Naive B cell (primary cell): ENCODE measurements at regions not wholly inside any gene's neighbourhood (a gene's known extent, or its start where the extent isn't known, plus 50 kb on each side); places are given as distances from the start of the nearest gene placed in this dataset.
"Not testable (repeated sequence)": the region's sequence is repeated elsewhere in the genome, so short reads cannot be mapped to it uniquely, and the experiment has no call there.

Experiments used
- ATAC-seq, 2 donors: fragments of 150-1000 bp; cut with Tn5 transposase; 2 replicates each; pipeline ENCODE4 v1.10.0; 2021; ENCODE audit warnings: low read depth in 2 of 2, mild to moderate bottlenecking in 2 of 2, moderate library complexity in 2 of 2
- DNase-seq: peaks from one replicate; pipeline ENCODE4 v3.0.0; 2022
- H3K27ac Mint-ChIP-seq, 6 donors: one replicate each; pipeline ENCODE4 v1.8.0; 2020 to 2022; ENCODE audit warnings: mild to moderate bottlenecking in 6 of 6, mixed read lengths in 6 of 6, moderate library complexity in 5 of 6, inconsistent platforms in 2 of 6
- H3K27me3 Mint-ChIP-seq, 3 donors: one replicate each; pipeline ENCODE4 v1.8.0; 2021 to 2022; ENCODE audit warnings: mixed read lengths in 3 of 3, mild to moderate bottlenecking in 1 of 3
- H3K36me3 Mint-ChIP-seq, 2 donors: one replicate each; pipeline ENCODE4 v1.8.0; 2020 to 2022; ENCODE audit warnings: mixed read lengths in 2 of 2, inconsistent platforms in 1 of 2, mild to moderate bottlenecking in 1 of 2
- H3K4me1 Mint-ChIP-seq, 3 donors: one replicate each; pipeline ENCODE4 v1.8.0; 2020 to 2022; ENCODE audit warnings: mixed read lengths in 3 of 3, inconsistent platforms in 1 of 3, mild to moderate bottlenecking in 1 of 3, moderate library complexity in 1 of 3
- H3K4me3 Mint-ChIP-seq, 8 donors: one replicate each; pipeline ENCODE4 v1.8.0; 2020 to 2022; ENCODE audit warnings: mild to moderate bottlenecking in 8 of 8, mixed read lengths in 8 of 8, moderate library complexity in 8 of 8, inconsistent platforms in 2 of 8
- H3K9me3 Mint-ChIP-seq, 7 donors: one replicate each; pipeline ENCODE4 v1.8.0; 2020 to 2022; ENCODE audit warnings: mixed read lengths in 7 of 7, mild to moderate bottlenecking in 5 of 7, inconsistent platforms in 2 of 7, moderate library complexity in 1 of 7

DNA sequence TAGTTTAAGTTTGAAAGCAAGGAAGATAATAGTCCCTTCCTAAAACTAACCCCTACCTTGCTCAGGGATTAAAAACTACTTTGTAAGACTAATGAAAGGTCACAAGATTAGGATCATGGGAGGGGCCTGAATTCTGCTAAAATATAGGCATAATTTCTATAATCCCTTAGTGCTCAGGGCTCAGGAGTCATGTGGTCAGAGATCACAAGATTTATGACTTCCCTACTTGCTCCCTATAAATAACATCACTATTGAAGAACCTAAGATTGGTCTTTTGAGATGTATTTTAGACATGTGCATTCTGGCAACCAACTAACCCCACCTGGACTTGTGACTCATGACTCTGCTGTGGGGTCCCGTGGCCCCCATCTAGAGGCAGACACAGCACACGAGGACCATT is 81.1 kb downstream of the STMND1 start:
- Mint-ChIP-seq H3K27me3 (peaks cover 0 to 11% (median 10%) of the 10 kb centered on the region in 3 donors), H3K36me3 (no peaks in the 10 kb centered on the region)

DNA sequence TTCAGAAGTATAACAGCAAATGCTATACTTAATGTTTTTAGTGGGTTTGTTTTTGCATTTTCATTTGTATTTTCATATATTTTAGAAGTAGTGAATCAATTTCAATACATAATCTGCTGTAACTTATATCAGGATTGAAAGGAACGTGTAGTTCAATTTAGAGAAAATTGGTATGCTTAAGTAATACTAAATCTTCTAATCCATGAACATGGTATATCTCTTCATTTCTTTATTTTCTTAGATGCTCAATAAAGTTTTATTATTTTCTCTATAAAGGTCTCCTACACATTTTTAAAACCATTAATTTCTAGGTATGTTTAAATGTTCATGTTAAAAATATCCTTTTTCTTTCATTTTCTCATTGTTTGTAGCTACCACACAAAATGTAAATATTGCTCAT is 85.1 kb downstream of the STMND1 start:
- H3K27ac Mint-ChIP-seq: no peak overlapping the region
- DNase-seq: no peak
- H3K36me3 Mint-ChIP-seq: no peaks in the 10 kb centered on the region
- H3K4me1 Mint-ChIP-seq: no peaks in the 10 kb centered on the region
- peaks cover 10 to 13% (median 11%) of the 10 kb centered on the region in 3 donors for H3K27me3 Mint-ChIP-seq
- no peak overlapping the region for H3K4me3 Mint-ChIP-seq
- peaks cover 0 to 10% (median 5%) of the 10 kb centered on the region in 7 donors for H3K9me3 Mint-ChIP-seq
- no peak for ATAC-seq

More for the DNA sequence above, 81.1 kb downstream of the STMND1 start:
- ATAC-seq (no peak), DNase-seq (no peak)
- H3K9me3 Mint-ChIP-seq: peaks cover 0 to 8% (median 2%) of the 10 kb centered on the region in 7 donors
- peaks cover 0 to 4% (median 0%) of the 10 kb centered on the region in 3 donors for H3K4me1 Mint-ChIP-seq
- no peak overlapping the region for H3K4me3 Mint-ChIP-seq
- no peak overlapping the region for H3K27ac Mint-ChIP-seq

DNA sequence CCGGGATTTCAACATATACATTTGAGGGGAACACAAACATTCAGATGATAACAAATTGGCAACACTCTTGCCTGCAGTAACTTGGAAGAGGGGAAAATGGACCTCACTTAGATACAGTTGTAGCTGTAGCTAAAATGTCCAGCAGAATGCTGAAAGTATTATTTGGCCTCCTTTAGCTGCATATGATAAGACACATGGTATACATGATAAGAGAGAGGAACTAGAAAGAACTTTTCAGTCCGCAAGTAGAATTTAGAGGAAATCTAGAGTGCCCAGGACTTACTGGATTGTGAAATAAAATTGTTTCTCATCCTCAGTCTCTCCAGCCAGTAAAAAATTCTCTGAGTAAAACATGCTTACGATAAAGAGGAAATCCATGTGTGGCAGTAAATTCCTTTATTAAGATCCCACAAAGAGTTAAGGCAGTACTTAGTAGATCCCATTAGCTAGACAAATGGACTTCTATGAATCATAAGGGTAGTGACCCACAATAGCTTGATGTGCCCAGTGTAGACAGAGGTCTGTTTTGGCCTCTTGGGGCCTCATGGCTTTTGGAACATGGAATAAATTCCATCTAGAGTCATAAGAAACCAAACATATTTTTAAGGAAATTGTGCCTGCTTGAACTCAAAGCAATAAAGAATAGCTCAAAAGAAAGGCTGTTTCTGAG is 87.9 kb upstream of the RBM24 start:
- H3K27ac Mint-ChIP-seq: no peak overlapping the region
- no peak overlapping the region for H3K4me3 Mint-ChIP-seq
- ATAC-seq: no peak
- no peak for DNase-seq
- H3K9me3 Mint-ChIP-seq: peaks cover 0 to 7% (median 4%) of the 10 kb centered on the region in 7 donors
- H3K4me1 Mint-ChIP-seq: no peaks in the 10 kb centered on the region
- H3K36me3 Mint-ChIP-seq: no peaks in the 10 kb centered on the region
- H3K27me3 Mint-ChIP-seq: peaks cover 0 to 13% (median 0%) of the 10 kb centered on the region in 3 donors

DNA sequence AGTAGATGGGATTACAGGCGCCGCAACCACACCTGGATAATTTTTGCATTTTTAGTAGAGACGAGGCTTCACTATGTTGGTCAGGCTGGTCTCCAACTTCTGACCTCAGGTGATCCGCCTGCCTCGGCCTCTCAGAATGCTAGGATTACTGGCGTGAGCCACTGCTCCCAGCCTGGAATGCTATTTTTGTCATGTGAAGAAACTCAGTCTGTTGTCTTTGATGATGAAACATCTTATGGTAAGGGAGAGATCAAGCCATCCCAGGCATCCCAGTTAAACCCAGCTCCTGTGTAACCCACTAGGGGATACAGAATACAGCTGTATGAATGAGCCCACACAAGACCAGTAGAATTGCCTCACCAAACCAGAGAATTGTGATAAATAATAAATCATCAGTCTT is 83.6 kb upstream of the RBM24 start:
- no peak for ATAC-seq
- DNase-seq: no peak
- peaks cover 0 to 8% (median 0%) of the 10 kb centered on the region in 7 donors for H3K9me3 Mint-ChIP-seq
- no peak overlapping the region for H3K4me3 Mint-ChIP-seq
- H3K27me3 Mint-ChIP-seq: peaks cover 0 to 5% (median 3%) of the 10 kb centered on the region in 3 donors
- H3K4me1 Mint-ChIP-seq: no peaks in the 10 kb centered on the region
- H3K27ac Mint-ChIP-seq: no peak overlapping the region
- H3K36me3 Mint-ChIP-seq: no peaks in the 10 kb centered on the region

DNA sequence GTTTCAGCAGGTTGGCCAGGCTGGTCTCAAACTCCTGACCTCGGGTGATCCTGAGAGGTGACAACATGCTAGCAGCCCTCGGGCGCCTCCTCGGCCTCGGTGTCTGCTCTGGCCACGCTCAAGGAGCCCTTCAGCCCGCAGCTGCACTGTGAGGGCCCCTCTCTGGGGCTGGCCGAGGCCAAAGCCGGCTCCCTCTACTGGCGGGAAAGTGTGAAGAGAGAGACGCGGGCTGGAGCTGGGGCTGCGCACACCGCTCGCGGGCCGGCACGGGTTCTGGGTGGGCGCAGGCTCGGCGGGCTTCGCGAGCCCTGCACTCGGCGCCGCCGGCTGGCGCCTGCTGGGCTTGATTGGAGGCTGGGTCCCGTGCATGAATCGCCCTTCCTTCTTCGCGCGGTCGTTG is 80.8 kb upstream of the RBM24 start:
- ATAC-seq: no peak
- Mint-ChIP-seq H3K4me3 (no peak overlapping the region), H3K27me3 (peaks cover 0 to 7% (median 5%) of the 10 kb centered on the region in 3 donors), H3K36me3 (peaks cover 0 to 4% of the 10 kb centered on the region in 2 donors), H3K4me1 (no peaks in the 10 kb centered on the region), H3K27ac (no peak overlapping the region), H3K9me3 (peaks cover 0 to 14% (median 3%) of the 10 kb centered on the region in 7 donors)
- no peak for DNase-seq

DNA sequence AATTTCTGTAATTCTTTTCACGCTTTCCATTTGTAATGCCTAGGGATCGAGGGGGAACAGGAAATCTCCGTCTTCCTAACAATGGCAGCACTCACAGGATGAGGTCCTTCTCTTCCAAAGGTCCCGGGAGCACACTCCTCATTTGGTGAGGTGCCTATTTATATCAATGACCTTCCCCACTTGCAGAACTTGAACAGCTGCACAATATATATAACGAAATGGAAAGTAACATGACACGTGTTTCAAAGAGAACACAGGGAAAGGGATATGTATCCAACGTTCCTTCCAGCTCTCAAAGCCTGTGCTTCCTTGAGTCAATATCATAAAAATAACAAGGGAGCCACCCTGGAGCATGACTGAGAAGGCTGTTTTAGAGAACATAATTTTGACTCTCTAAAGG is 78.6 kb upstream of the RBM24 start:
- peaks cover 0 to 7% (median 5%) of the 10 kb centered on the region in 3 donors for H3K27me3 Mint-ChIP-seq
- no peak overlapping the region for H3K4me3 Mint-ChIP-seq
- H3K36me3 Mint-ChIP-seq: peaks cover 0 to 4% of the 10 kb centered on the region in 2 donors
- peak overlapping the region in 1 of 6 donors; percentile 78 for H3K27ac Mint-ChIP-seq
- H3K9me3 Mint-ChIP-seq: peaks cover 0 to 28% (median 4%) of the 10 kb centered on the region in 7 donors
- H3K4me1 Mint-ChIP-seq: no peaks in the 10 kb centered on the region
- ATAC-seq (no peak), DNase-seq (no peak)

DNA sequence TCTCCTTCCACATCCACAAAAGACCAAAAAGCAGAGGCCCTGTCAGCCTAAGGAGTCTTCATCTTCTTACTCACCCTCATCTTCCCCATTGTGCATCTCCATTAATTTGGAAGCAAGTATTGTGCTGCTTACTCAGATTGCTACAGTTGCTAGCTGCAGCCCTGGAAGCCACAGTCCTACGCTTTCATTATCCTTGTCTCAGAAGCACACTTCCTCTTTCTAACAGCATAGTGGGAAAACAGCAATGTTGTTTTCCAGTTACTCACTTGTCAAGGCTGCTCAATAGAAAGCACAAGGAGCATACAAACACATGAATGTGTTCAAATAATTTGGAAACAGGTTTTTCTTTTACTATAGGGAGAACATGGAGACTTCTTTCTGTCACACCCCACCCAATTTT is 76.6 kb upstream of the RBM24 start:
- H3K36me3 Mint-ChIP-seq: peaks cover 0 to 4% of the 10 kb centered on the region in 2 donors
- DNase-seq (no peak), ATAC-seq (no peak)
- no peak overlapping the region for H3K4me3 Mint-ChIP-seq
- H3K4me1 Mint-ChIP-seq: no peaks in the 10 kb centered on the region
- H3K27me3 Mint-ChIP-seq: peaks cover 0 to 7% (median 5%) of the 10 kb centered on the region in 3 donors
- H3K27ac Mint-ChIP-seq: no peak overlapping the region
- peaks cover 0 to 28% (median 4%) of the 10 kb centered on the region in 7 donors for H3K9me3 Mint-ChIP-seq

DNA sequence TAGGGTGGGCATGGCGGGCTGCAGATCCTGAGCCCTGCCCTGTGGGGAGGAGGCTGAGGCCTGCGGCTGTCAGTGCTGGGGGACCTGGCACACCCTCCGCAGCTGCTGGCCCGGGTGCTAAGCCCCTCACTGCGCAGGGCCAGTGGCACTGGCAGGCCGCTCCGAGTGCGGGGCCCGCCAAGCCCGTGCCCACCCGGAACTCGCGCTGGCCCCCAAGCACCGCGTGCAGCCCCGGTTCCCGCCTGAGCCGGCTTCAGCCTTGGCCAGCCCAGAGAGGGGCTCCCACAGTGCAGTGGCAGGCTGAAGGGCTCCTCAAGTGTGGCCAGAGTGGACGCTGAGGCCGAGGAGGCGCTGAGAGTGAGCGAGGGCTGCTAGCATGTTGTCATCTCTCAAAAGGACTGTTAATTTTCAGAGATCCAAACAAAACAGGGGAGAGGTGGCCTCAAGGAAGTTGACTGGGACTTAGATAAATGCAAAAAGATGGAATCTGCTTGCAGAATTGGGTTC is 74.5 kb upstream of the RBM24 start:
- peaks cover 0 to 7% (median 5%) of the 10 kb centered on the region in 3 donors for H3K27me3 Mint-ChIP-seq
- H3K36me3 Mint-ChIP-seq: peaks cover 0 to 4% of the 10 kb centered on the region in 2 donors
- no peak for DNase-seq
- H3K4me1 Mint-ChIP-seq: no peaks in the 10 kb centered on the region
- H3K9me3 Mint-ChIP-seq: peaks cover 0 to 25% (median 4%) of the 10 kb centered on the region in 7 donors
- H3K4me3 Mint-ChIP-seq: no peak overlapping the region
- ATAC-seq: no peak
- no peak overlapping the region for H3K27ac Mint-ChIP-seq

DNA sequence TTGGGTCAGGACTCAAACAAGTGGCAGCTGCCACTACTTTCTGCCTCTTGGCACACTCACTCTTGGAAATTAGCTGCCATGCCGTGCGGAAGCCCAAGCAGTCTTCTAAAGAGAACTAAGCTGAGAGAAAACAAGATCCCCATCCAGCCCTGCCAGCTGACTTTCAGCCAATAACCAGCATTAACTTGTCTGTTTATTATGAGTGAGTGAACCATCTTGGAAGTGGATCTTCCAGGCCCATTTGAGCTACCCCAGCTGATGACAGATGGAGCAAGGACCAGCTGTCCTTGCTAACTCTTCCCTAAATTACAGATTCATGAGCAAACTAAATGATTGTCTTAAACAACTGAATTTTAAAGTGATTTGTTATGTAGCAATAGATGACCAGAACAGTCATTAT is 73.9 kb upstream of the RBM24 start:
- no peak for ATAC-seq
- H3K36me3 Mint-ChIP-seq: peaks cover 0 to 4% of the 10 kb centered on the region in 2 donors
- H3K4me3 Mint-ChIP-seq: no peak overlapping the region

DNA sequence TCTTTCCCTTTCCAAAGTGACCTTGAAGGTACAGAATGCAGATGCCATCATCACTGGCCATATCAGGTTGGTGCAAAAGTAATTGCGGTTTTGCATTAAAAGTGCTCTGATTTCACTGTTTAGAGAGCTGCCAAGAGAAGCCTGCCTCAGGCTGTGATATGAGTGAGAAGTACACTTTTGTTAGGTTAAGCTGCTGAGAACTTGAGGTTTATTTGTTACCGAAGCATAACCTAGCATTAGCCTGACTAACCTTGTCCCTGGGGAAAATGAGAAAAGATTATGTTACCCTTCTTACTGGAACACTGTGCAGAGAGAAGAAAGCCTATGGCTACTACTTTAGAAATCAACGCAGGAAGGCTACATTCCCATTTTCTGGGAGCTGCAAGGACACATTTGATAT is 70.5 kb upstream of the RBM24 start:
- Mint-ChIP-seq H3K4me3 (no peak overlapping the region), H3K27me3 (no peaks in the 10 kb centered on the region), H3K27ac (no peak overlapping the region), H3K4me1 (no peaks in the 10 kb centered on the region), H3K9me3 (peaks cover 0 to 17% (median 0%) of the 10 kb centered on the region in 7 donors), H3K36me3 (no peaks in the 10 kb centered on the region)
- no peak for DNase-seq
- no peak for ATAC-seq

More for the DNA sequence above, 73.9 kb upstream of the RBM24 start:
- no peak for DNase-seq
- Mint-ChIP-seq H3K4me1 (no peaks in the 10 kb centered on the region), H3K27ac (no peak overlapping the region), H3K9me3 (peaks cover 0 to 23% (median 4%) of the 10 kb centered on the region in 7 donors), H3K27me3 (peaks cover 0 to 5% (median 5%) of the 10 kb centered on the region in 3 donors)

DNA sequence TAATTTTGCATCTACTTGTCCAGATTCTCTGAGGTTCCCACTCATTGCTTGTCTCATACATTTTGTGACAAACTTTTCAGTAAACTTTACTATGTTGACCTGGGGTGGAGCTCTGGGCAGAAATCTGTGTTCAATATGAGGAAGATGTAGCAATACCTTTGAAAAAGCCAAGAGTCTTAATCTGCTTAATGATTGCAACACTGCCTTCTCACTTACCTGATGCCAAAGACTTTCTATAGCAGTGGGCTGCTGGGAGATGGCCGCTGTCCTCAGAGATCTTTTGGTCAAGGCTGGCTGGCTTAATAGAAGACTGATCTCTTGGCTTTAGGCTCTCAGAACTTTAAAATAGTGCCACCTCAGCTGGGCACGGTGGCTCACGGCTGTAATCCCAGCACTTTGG is 70.1 kb upstream of the RBM24 start:
- DNase-seq: no peak
- no peak overlapping the region for H3K4me3 Mint-ChIP-seq
- ATAC-seq: no peak
- no peaks in the 10 kb centered on the region for H3K4me1 Mint-ChIP-seq
- H3K27ac Mint-ChIP-seq: no peak overlapping the region
- H3K9me3 Mint-ChIP-seq: peaks cover 0 to 17% (median 0%) of the 10 kb centered on the region in 7 donors
- no peaks in the 10 kb centered on the region for H3K36me3 Mint-ChIP-seq
- H3K27me3 Mint-ChIP-seq: no peaks in the 10 kb centered on the region

DNA sequence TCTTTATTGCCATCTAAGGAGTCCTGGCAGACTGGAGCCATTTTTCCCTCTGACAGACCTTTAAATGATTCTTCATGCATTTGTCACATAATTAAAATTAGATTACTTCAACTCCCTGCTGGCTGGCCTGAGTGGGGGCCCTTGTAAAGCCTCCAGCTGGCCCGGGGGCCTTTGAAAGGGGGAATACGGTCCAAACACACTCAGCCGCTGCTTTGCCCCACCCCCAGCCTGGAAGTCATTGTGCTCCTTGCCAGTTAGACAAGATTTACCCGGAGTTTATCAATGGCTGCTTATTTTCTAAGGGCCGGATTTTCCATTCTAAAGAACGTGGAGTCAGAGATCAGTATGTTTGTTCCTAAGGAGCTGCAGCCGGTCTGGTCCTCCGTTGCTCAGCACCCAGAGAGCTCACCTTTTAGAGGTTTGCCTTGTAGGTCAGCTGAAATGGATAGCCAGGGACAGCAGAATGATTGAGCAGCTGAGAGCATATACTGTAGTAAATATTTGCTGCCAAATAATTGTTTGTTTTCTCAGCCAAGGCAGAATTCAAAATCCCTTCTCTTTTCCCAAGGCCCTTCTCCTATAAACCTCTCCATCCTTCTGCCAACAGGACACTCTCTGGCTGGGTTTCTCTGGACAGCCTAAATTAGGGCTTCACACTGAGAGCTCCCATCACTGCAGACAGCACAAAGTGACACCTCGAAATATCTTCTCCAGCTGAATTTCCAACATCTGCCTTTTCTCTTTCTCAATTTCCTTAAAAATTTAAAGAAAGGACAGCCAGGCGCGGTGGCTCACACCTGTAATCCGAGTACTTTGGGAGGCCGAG is 68.4 kb upstream of the RBM24 start:
- ATAC-seq (no peak), DNase-seq (no peak)
- H3K4me3 Mint-ChIP-seq: no peak overlapping the region
- no peaks in the 10 kb centered on the region for H3K36me3 Mint-ChIP-seq
- H3K4me1 Mint-ChIP-seq: no peaks in the 10 kb centered on the region
- no peaks in the 10 kb centered on the region for H3K27me3 Mint-ChIP-seq
- H3K27ac Mint-ChIP-seq: no peak overlapping the region
- peaks cover 0 to 23% (median 2%) of the 10 kb centered on the region in 7 donors for H3K9me3 Mint-ChIP-seq

DNA sequence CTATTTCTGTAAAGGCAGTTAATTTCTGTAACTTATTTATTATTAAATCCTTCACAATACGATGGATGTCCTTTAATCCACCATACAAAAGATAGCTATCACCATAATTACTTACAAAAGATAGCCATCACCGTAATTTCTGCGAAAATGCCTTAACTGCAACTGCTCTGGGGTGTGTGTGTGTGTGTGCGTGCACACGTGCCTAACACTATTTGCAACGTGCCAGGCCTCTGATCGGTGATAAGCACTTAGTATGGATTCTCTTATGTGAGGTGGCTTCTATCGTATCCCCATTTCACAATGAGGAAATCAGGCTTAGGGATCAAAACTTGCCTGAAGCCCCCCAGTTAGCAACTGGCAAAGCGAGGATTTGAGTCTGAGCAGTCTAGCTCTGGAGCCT is 67.1 kb upstream of the RBM24 start:
- H3K36me3 Mint-ChIP-seq: no peaks in the 10 kb centered on the region
- H3K4me3 Mint-ChIP-seq: peak overlapping the region in 1 of 8 donors; percentile 18
- DNase-seq: no peak
- peaks cover 0 to 23% (median 2%) of the 10 kb centered on the region in 7 donors for H3K9me3 Mint-ChIP-seq
- ATAC-seq: no peak
- H3K4me1 Mint-ChIP-seq: no peaks in the 10 kb centered on the region
- no peaks in the 10 kb centered on the region for H3K27me3 Mint-ChIP-seq
- no peak overlapping the region for H3K27ac Mint-ChIP-seq

DNA sequence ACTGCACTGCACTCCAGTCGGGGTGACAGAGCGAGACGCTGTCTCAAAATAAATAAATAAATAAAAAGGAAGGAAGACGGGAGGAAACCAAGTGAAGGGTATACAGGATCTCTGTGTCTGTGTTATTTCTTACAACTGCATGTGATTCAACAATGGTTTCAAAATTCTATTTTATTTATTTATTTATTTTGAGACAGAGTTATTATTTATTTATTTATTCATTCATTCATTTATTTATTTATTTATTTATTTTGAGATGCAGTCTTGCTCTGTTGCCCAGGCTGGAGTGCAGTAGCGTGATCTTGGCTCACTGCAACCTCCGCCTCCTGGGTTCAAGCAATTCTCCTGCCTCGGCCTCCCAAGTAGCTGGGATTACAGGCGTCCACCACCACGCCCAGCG is 64.2 kb upstream of the RBM24 start:
- H3K4me3 Mint-ChIP-seq, H3K4me1 Mint-ChIP-seq, H3K27me3 Mint-ChIP-seq, H3K27ac Mint-ChIP-seq, ATAC-seq, DNase-seq, H3K36me3 Mint-ChIP-seq: not testable (repeated sequence)
- peaks cover 0 to 18% (median 2%) of the 10 kb centered on the region in 7 donors for H3K9me3 Mint-ChIP-seq
